LHCN-M2 (cell line): ENCODE measurements at regions not wholly inside any gene's neighbourhood (a gene's known extent, or its start where the extent isn't known, plus 50 kb on each side); places are given as distances from the start of the nearest gene placed in this dataset.
A peak's percentile ranks its signal among the peaks of the same experiment; 100 is the strongest.
"Not testable (repeated sequence)": the region's sequence is repeated elsewhere in the genome, so short reads cannot be mapped to it uniquely, and the experiment has no call there.

Experiments used
- DNase-seq: peaks from one replicate; pipeline ENCODE4 v3.0.0-alpha.2; 2012; ENCODE audit warnings: low read depth

DNA sequence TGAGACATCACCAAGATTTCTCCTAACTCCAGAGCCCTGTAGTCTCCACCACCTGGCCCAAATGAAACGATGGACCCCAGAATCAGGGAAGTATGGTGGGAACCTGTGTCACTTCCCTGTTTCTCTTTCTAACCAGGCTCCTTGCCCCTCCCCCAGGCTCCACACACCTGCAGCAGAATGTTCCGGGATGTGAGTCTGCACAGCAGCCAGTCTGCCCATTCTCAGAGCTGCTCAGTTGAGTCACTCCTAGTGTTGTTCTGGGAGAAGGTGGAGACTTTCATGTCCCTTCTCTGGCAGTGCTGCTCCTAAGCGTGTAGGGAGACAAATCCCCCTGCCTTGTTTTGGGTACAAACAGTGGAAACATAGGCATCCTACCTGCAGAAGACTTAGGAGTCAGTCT is 76.0 kb upstream of the XPA start:
- no peak for DNase-seq

DNA sequence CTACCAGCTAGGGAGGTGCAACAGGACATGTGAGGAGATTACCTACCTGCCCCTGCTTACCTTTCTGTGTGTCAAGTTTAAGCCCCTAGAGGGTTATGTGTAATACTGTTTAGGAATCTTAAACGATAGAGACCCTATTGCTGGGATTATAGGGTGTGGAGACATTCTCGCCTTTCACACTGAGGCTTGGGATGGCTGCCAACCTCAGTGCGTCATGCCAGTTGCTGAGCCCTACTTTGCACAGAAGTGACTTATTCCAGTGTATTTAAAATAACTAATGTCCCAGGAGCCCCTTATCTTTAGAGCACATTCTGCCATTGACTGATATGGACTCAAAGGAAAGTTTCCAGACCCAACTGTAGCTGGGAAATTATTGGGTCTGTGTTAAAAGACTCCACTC is 76.6 kb upstream of the XPA start:
- peak; percentile 60 for DNase-seq

DNA sequence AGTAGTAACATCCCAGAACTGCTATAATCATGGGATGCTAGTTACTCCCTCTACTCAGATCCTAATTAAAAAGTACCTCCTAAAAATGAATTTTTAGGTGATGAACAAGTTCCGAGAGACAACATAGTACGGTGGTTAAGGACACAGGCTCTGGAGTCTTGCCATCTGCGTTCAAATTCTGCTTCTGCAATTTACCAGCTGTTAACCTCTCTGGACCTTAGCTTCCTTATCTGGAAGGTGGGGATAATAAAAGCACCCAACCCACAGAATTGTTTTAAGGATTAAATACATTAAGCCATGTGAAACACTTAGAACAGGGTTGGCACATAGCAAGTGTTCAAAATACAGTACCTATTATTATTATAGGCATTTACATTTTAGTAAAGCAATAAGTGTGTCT is 77.5 kb upstream of the XPA start:
- no peak for DNase-seq

DNA sequence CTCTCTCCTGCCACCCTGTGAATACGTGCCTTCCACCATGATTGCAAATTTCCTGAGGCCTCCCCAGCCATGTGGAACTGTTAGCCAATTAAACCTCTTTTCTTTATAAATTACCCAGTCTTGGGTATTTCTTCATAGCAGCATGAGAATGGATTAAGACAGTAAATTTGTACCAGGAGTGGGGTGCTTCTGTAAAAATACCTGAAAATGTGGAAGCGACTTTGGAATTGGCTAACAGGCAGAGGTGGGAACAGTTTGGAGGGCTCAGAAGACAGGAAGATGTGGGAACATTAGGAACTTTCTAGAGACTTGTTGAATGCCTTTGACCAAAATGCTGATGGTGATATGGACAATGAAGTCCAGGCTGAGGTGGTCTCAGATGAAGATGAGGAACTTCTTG is 74.3 kb upstream of the FOXE1 start:
- DNase-seq, result not testable (repeated sequence)

DNA sequence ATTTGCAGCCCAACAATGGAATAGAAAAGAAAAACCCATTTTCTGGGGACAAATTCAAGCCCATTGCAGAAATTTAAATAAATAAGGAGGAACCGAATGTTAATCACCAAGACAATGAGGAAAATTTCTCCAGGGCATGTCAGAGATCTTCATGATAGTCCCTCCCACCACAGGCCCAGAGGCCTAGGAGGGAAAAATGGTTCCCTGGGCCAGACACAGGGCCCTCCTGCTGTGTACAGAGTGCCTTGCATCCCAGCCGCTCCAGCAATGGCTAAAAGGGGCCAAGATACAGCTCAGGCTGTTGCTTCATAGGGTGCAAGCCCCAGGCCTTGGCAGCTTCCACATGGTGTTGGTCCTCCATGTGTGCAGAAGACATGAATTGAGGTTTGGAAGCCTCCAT is 73.4 kb upstream of the FOXE1 start:
- DNase-seq, result no peak

DNA sequence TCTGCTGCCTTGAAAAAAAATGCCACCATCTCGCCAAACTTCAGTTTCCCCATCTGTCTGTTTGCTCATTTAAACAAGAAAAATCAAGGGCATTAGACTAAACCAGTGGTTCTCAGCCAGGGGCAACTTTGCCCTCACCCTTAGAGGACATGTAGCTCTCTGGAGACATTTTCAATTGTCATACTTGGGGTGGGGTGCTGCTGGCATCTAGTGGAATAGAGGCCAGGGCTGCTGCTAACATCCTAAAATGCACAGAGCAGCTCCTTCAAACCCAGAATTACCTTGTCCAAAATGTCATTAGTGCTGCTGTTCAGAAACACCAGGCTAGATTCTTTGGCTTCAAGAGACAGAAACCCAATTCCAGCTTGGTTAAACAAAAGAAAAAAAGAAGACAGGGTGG is 71.1 kb upstream of the FOXE1 start:
- no peak for DNase-seq

DNA sequence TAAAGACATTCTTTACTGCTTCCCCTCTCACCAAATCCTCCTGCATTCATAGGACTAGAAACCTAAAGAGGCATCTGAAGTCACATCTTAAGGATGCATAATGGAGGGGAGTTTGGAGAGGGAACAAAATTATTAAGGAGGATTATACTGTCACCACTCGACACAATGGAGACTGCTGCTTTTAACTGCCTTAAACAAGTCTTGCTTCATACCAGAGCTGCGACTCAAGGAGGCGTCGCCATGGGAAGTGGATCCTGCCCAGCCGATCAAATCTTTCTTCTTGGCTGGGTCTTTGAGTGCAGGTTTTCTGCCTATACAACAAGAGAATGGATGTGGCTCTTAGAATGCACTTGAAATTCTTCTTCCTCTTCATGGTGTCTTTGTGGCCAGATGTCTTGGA is 66.7 kb upstream of the FOXE1 start:
- peak; percentile 44 for DNase-seq

DNA sequence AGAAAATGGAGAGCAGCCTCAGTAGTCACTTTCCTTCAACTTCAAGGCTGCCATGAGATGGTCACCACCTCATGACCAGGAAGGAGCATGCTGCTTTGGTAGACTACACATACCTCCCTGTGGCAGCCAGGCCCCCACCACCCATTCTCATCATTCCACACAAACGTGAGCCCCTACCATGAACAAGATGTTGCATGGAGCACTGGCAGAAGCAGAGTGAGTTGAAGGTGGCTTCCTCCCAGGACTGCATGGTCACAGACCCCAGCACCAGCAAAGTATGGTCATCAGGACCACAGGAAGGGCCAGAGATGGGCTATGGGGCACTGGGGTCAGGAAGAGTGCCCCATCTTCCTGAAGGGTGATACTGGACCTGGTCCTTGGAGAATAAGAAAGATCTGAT is 65.5 kb upstream of the FOXE1 start:
- DNase-seq, result no peak

DNA sequence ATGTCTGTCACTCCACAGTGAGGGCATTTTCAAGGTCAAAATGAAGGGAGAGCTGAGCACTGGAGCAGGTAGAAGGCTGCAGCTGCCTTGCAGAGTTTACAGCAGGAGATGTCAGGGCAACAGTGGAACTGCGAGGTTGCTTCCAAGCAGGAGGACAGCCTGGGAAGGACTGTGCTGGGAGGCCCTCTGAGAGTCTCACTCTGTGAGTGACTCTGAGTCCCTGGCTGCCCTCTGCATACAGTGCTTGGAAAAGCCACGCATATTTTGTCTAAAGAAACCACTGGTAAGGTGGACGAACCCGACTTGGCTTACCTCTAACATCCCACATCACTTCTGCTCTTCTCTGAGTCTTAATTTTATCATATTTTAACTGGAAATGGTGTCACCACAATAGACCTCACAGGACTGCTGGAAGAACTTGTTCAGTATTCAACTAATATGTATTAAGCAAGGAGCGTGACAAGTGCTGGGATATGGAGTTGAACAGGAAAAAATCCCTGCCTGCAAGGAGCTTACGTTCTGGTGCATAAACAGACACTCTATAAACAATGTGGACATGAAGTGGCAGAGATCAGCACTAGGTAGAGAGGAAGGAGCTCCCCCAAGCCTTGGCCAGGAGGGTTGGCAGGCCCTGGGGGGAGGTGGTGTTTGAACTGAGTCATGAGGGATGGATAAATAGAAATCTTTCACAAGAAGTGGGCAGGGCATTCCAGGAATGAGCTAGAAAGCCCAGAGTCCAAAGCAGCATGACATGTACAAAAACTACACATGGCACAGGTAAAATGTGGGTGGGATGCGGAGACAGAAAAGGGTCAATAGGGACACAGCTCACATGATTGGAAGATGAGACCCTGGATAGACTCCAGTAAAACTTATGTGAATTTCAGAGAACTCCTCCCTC is 64.0 kb upstream of the FOXE1 start:
- no peak for DNase-seq

DNA sequence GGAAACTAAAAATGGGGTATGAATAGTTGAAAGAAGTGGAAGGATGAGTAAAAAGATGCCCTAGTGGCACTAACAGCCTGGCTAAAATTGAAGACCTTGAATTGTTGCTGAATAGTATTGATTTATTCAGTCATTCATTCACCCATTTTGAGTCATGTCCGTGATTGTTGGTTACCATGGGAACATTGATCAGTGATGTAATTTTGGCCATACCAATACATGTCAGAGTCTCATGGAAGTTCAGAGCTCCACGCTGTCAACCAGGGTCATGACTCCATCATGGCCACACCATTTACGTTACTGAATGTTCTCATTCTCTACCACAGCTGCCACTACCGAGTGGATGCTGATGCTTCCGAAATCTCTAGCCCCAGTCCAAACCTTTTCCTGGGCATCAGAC is 62.5 kb upstream of the FOXE1 start:
- DNase-seq, result no peak

DNA sequence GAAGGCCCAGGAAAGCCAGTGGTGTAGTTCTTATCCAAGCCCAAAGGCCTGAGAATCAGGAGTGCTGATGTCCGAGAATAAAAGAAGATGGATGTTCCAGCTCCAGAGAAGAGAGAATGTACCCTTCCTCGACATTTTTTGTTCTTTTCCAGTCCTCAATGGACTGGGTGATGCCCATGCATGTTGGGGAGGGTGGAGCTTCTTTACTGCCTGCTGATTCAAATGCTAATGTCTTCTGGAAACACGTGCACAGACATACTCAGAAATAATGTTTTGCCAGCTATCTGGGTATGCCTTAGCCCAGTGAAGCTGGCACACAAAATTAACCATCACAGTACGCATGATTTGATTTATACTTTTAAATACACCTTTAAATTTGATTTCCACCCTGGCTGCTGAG is 61.5 kb upstream of the FOXE1 start:
- no peak for DNase-seq

DNA sequence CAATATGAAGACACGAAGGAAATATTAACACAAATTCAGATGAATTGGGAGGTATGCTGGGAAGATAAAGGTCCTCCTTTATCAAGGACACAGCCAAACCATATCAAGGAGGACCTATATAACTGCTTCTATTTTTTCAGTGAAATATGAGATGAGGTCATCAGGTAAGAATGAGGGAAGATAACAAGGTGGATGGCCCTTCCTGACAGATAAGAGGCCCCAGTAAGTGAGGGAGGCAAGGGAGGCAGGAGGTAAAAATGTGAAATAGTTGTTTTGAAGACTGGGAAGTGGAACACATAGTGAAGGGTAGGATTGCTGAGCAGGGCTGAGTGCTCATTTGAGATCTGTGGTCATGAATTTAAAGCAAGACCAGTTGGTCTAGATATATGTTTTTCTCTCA is 60.0 kb upstream of the FOXE1 start:
- no peak for DNase-seq

DNA sequence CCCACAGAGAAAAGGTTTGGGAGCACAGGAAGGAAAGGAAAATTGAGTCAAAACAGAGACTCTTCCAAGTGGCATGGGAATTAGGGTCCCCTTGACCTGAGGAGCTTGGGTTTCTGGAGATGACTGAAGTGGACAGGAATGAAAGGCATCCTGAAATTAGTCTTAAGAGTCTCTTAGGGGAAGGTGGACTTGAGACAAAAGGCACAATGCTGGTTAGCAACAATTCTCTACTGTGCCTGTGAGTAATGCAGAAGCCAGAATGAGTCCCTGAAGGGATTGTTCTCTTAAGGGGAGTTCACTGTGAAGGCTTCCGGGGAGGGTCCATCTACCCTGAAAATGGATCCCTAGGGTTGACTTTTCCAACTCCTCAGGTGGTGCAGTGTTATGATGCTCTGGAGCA is 58.4 kb upstream of the FOXE1 start:
- no peak for DNase-seq

DNA sequence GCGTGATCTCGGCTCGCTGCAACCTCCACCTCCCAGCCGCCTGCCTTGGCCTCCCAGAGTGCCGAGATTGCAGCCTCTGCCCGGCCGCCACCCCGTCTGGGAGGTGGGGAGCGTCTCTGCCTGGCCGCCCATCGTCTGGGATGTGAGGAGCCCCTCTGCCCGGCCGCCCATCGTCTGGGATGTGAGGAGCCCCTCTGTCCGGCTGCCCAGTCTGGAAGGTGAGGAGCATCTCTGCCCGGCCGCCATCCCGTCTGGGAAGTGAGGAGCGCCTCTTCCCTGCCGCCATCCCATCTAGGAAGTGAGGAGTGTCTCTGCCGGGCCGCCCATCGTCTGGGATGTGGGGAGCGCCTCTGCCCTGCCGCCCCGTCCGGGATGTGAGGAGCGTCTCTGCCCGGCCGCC is 56.9 kb upstream of the FOXE1 start:
- not testable (repeated sequence) for DNase-seq

DNA sequence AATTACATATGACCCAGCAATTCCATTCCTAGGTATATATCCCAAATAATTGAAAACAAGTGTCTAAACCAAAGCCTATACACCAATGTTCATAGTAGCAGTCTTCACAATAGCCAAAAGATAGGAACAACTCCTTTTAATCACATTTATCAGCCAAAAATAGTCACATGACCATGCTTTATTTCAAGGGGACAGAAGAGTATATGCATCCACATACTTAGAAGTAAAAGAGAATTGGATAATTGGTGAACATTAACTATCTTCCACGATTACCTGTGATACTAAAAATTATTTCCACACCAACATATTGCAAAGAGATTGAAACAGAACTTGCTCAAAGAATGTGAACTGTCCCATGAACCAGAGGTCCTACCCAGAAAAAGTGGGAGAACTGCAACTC is 51.8 kb upstream of the FOXE1 start:
- no peak for DNase-seq

DNA sequence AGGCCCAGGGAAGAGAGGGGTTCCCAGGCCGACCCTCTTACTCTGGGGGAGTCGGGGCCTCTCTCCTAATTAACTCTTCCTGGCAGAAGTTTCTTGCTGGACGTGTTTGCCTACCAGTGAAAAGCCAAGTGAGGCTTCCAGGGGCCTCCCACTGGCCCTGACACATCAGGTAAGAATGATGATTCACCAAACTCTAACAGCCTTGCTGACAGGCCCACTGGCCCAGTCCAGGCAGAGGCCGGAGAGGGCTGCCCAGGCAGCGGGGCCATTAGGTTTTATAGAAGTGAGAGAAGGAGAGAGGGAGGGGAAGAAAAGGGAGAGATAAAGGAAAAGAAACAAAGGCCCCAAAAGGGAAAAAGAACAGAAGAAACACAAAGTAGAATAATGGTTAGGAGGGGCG is 50.8 kb upstream of the FOXE1 start:
- DNase-seq, result peak; percentile 19

DNA sequence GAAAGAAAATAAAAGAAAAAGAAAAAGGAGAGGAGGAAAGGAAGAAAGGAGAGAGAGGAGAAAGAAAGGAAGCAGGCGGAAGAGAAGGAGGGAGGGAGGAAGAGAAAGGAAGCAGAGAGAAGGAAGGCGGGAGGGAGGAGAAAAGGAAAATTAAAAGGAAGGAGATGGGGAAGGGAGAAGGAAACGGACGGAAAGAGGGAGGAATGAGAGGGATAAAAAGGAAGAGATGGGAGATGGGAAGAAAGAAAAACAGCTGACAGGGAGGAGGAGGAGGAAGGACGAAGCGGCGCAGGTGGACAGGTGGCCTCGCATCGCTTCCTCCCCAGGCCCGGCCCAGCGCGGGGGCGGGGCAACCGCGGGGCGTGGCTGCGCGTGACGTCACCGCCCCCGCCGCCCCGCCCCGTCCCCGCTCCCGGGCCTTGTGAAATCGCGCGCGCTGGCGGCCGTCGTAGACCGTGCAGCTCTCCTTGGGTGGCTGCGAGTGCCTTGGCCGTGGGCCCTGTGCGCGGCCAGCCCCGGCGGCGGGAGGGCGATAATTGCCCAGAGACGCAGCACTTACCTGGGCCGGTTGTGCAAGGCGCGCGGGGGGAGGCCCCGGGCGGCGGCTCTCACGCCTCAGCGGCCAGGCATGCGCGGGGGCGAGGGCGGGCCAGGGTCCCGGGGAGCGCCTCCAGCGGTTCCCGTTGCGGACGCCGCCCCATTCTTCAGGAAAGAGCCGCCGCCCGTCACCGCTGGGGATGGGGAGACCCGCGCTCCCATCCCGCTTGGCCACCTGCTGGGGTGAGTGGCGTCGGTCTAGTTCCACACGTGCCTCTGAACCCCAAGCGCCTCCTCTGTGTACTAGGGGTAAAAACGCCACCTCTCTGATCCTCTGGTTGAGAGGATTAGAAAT is 49.6 kb upstream of the FOXE1 start:
- DNase-seq, result peak; percentile 31
